RWPE2 (cell line): ENCODE measurements at regions not wholly inside any gene's neighbourhood (a gene's known extent, or its start where the extent isn't known, plus 50 kb on each side); places are given as distances from the start of the nearest gene placed in this dataset.
A peak's percentile ranks its signal among the peaks of the same experiment; 100 is the strongest.

Source experiments
- ATAC-seq: fragments of 200-7000 bp; cut with Tn5 transposase; 3 replicates; pipeline ENCODE4 v1.9.1; 2021; ENCODE audit warnings: low read depth
- DNase-seq: peaks from one replicate; pipeline ENCODE4 v3.0.0-alpha.2; 2020; ENCODE audit warnings: low spot score
- H3K27ac ChIP-seq: fragments of 450-650 bp; 2 replicates; pipeline ENCODE4 v1.5.1; 2017; ENCODE audit warnings: mild to moderate bottlenecking; ENCODE audit not compliant: poor library complexity, severe bottlenecking
- H3K27me3 ChIP-seq: fragments of 250-450 bp; sonication (Bioruptor Pico); 2 replicates; pipeline ENCODE4 v1.5.1; 2021; ENCODE audit warnings: mild to moderate bottlenecking, moderate library complexity; ENCODE audit not compliant: insufficient read depth, poor library complexity, severe bottlenecking
- H3K36me3 ChIP-seq: fragments of 250-450 bp; sonication (Bioruptor Pico); 2 replicates; pipeline ENCODE4 v1.5.1; 2020; ENCODE audit warnings: low read depth, mild to moderate bottlenecking, moderate library complexity
- H3K4me1 ChIP-seq: fragments of 250-450 bp; sonication (Bioruptor Pico); 2 replicates; pipeline ENCODE4 v1.5.1; 2021; ENCODE audit warnings: mild to moderate bottlenecking, moderate library complexity; ENCODE audit not compliant: insufficient read depth, poor library complexity, severe bottlenecking
- H3K4me3 ChIP-seq: fragments of 250-450 bp; sonication (Bioruptor Pico); 2 replicates; pipeline ENCODE4 v1.5.1; 2021; ENCODE audit warnings: mild to moderate bottlenecking, moderate library complexity; ENCODE audit not compliant: severe bottlenecking
- H3K9me3 ChIP-seq: fragments of 250-450 bp; sonication (Bioruptor Pico); 2 replicates; pipeline ENCODE4 v1.5.1; 2021; ENCODE audit warnings: mild to moderate bottlenecking, moderate library complexity; ENCODE audit not compliant: severe bottlenecking
- TF ChIP-seq, protein P1 (sequence below): fragments of 450-650 bp; IDR thresholded peaks from one replicate; pipeline ENCODE4 v1.5.1; 2017; ENCODE audit warnings: mild to moderate bottlenecking, moderate library complexity; ENCODE audit not compliant: poor library complexity, severe bottlenecking

DNA sequence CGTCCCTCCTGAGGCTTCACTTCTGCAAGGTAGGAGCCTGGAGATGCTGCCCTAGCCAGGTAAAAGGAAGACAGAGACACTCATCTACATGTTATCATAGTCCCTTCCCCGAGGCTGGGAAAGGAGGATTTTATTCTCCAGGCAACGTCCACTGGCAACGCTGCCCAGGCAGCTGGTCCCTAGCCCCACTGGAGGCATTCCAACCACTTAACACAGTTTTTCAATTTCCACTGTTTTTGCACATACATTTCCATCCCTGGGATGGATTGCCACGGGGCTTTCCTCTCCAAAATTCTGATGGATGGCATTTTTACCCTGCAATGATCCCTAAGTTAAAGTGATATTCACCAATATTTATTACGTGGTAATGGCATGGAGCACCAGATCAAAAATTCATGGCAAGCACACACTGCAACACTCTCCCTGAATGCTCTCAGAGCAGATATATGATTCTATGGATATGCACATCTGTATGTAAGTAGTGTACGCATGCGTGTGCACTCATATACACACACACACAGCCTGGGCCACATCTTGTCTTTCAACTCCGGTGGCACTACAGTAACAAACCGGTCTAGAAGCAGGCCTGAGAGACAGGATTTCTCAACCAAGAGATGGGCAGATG, 322.3 kb upstream of the TSHZ3 start:
- Histone ChIP-seq H3K27ac (no peak overlapping the region), H3K27me3 (no peaks in the 10 kb centered on the region), H3K4me3 (no peak overlapping the region), H3K4me1 (peaks cover 4% of the 10 kb centered on the region), H3K36me3 (no peaks in the 10 kb centered on the region), H3K9me3 (no peaks in the 10 kb centered on the region)
- TF ChIP-seq, protein P1, sequence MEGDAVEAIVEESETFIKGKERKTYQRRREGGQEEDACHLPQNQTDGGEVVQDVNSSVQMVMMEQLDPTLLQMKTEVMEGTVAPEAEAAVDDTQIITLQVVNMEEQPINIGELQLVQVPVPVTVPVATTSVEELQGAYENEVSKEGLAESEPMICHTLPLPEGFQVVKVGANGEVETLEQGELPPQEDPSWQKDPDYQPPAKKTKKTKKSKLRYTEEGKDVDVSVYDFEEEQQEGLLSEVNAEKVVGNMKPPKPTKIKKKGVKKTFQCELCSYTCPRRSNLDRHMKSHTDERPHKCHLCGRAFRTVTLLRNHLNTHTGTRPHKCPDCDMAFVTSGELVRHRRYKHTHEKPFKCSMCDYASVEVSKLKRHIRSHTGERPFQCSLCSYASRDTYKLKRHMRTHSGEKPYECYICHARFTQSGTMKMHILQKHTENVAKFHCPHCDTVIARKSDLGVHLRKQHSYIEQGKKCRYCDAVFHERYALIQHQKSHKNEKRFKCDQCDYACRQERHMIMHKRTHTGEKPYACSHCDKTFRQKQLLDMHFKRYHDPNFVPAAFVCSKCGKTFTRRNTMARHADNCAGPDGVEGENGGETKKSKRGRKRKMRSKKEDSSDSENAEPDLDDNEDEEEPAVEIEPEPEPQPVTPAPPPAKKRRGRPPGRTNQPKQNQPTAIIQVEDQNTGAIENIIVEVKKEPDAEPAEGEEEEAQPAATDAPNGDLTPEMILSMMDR, result no peak
- ATAC-seq (no peak), DNase-seq (no peak)

DNA sequence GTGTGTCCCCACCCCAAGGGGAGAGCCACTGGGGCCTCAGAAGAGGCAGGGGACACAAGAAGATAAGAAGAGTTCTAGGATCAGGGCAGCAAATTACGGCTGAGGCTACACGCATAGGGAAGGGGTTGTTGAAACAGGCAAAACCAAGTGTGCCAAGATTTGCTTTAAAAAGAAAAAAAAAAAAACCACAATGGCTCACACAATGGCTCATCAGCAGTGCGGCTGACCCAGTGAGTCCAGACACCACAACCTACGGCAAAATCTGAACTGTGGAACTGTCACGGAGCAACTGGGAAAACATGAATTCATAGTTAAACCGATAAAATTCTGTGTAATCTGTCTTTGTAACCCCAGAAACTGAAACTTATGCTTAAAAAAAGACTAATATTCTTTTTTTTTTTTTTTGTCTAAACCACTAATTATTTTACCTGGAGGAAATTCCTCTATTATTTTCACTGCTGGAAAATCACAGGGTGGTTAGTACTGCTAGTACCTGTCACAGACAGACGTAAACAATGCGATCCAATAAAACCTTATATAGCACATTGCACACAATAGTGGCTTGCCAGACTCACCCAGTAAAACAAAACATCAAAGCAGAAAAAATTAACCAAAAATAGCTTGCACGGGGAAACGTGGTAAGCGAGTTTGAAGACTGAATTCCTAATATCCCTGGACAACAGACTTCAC, 325.4 kb upstream of the TSHZ3 start:
- peaks cover 4% of the 10 kb centered on the region for H3K4me1 ChIP-seq
- no peaks in the 10 kb centered on the region for H3K27me3 ChIP-seq
- H3K27ac ChIP-seq, result peak overlapping the region; percentile 40
- ATAC-seq, result peak; percentile 32
- DNase-seq, result no peak
- no peaks in the 10 kb centered on the region for H3K9me3 ChIP-seq
- H3K36me3 ChIP-seq, result no peaks in the 10 kb centered on the region
- no peak overlapping the region for H3K4me3 ChIP-seq
- TF ChIP-seq, protein P1, result no peak

DNA sequence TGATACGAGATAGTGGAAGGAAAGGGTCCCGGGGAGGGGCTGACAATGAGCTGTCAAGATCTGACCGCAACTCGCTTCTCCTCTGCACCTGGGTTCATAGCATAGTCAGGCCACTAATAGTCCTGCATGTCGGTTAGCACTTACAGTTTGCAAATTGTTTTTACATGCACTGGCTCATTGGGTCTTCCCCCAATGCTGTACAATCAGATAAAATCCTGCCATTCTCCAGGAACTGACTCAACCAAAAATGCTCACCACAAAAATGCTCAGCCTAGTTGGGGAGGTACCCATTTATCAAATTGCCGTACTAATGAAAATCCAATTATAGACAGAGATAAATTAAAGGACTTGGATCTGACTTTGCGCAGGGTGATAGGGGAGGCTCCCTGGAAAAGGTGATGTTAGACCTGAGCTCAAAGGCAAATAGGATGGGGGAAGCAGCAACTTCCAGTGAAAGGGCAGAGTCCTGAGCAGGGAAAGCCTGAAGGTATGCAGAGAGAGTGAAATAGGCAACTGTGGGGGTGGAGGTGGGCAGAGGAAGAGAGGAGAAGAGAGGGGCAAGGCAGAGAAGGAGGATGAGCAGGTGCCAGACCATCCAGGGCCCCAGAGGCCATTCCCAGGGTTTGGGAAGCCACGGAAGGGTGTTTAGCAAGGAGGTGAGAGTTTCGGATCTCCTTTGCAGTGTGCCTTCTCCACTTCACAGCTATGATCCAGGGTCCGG, 326.1 kb upstream of the TSHZ3 start:
- no peaks in the 10 kb centered on the region for H3K9me3 ChIP-seq
- H3K4me3 ChIP-seq, result no peak overlapping the region
- H3K27me3 ChIP-seq, result no peaks in the 10 kb centered on the region
- TF ChIP-seq, protein P1, result no peak
- peak overlapping the region; percentile 40 for H3K27ac ChIP-seq
- DNase-seq (no peak), ATAC-seq (peak; percentile 89)
- H3K4me1 ChIP-seq, result peaks cover 4% of the 10 kb centered on the region
- H3K36me3 ChIP-seq, result no peaks in the 10 kb centered on the region

DNA sequence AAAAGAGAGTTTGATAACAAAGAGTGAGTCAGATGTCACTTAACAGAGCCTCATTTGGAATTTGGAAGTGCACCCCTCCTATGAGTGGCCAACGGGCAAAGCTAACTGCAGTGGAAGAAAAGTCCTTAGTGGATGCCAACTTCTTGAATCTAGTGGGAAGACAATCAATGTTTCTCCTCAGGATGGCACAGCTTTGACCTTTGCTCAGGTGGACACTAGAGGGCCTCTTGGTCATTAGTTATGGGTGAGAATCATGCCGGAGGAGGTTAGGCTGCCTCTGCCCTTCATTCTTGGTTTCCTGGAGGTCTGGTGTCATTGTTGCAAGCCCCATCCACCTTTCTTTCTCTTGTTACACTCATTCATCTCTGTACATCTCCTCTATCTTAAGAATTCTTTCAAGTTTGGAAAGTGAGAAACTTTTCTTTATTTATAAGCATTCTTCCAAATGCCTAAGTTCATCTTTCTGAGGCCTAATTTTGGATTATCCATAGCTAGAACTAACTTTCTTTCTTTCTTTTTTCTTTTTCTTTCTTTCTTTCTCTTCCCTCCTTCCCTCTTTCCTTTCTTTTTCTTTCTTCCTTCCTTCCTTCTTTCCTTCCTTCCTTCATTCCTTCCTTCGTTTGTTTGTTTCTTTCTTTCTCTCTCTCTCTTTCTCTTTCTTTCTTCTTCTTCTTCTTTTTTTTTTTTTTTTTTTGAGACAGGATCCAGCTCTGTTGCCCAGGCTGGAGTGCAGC, 327.2 kb upstream of the TSHZ3 start:
- Histone ChIP-seq H3K27ac (no peak overlapping the region), H3K4me3 (no peak overlapping the region), H3K27me3 (no peaks in the 10 kb centered on the region), H3K4me1 (peaks cover 4% of the 10 kb centered on the region), H3K9me3 (no peaks in the 10 kb centered on the region), H3K36me3 (no peaks in the 10 kb centered on the region)
- ATAC-seq, result no peak
- no peak for DNase-seq
- TF ChIP-seq, protein P1, result peak; percentile 40
